Activated T-helper 17 cell treated with anti-CD3 and anti-CD28 coated beads, Interleukin-2, amount 50 U/mL, for 72 hours (primary cell): ENCODE measurements at regions not wholly inside any gene's neighbourhood (a gene's known extent, or its start where the extent isn't known, plus 50 kb on each side); places are given as distances from the start of the nearest gene placed in this dataset.
"Not testable (repeated sequence)": the region's sequence is repeated elsewhere in the genome, so short reads cannot be mapped to it uniquely, and the experiment has no call there.

Experiments used
- ATAC-seq: fragments of 150-1000 bp; cut with Tn5 transposase; replicated peaks from 2 replicates; pipeline ENCODE4 v1.10.0; 2021; ENCODE audit warnings: mild to moderate bottlenecking, moderate library complexity
- H3K27ac Mint-ChIP-seq: one replicate; pipeline ENCODE4 v1.8.0; 2022; ENCODE audit warnings: mixed read lengths
- H3K27me3 Mint-ChIP-seq: one replicate; pipeline ENCODE4 v1.8.0; 2022; ENCODE audit warnings: mixed read lengths
- H3K36me3 Mint-ChIP-seq: one replicate; pipeline ENCODE4 v1.8.0; 2022; ENCODE audit warnings: low read depth, mild to moderate bottlenecking, mixed read lengths
- H3K4me1 Mint-ChIP-seq: one replicate; pipeline ENCODE4 v1.8.0; 2022; ENCODE audit warnings: mixed read lengths
- H3K4me3 Mint-ChIP-seq: one replicate; pipeline ENCODE4 v1.8.0; 2022; ENCODE audit warnings: mild to moderate bottlenecking, mixed read lengths
- H3K9me3 Mint-ChIP-seq: one replicate; pipeline ENCODE4 v1.8.0; 2022; ENCODE audit warnings: mixed read lengths

DNA sequence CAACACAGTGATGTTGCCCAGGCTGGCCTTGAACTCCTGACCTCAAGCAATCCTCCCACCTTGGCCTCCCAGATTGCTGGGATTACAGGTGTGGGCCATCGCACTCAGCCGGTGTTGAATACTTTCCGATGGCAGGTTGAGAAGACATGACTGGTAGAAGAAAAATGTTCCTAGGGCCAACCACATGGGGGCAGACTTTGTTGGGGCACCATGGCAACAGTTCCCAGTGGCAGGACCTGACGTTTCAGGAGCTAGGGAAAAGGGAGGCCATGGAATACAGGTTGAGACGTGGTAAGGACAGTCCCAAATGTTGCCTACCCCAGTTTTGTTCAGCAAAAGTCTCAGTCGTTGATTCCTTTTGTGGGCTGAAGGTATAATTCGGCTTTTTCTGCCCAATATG lies 134.6 kb downstream of the ASMT start:
- Mint-ChIP-seq H3K27me3 (no peaks in the 10 kb centered on the region), H3K36me3 (peaks cover 31% of the 10 kb centered on the region), H3K27ac (no peak overlapping the region), H3K4me1 (no peaks in the 10 kb centered on the region), H3K4me3 (no peak overlapping the region), H3K9me3 (peaks cover 9% of the 10 kb centered on the region)
- no peak for ATAC-seq

DNA sequence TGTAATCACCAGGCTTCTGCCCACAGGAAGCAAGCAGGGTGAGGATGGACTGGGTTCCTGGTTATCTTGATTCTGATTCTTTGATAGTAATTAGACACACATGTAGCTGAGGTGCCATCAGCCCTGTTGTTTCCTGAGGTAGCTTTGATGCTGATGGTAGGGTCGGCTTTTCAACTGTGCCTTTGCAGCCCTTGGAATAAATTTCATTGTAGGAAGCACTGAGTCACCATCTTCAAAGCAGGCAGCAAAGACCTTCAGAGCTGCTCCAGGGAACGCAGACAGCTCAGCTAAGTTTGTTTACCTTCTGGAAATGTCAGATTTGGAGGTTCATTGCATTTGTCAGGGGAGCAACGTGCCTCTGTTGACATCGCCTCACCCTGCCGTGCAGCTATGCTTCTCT lies 135.4 kb downstream of the ASMT start:
- Mint-ChIP-seq H3K4me1 (no peaks in the 10 kb centered on the region), H3K4me3 (no peak overlapping the region), H3K36me3 (peaks cover 23% of the 10 kb centered on the region), H3K27me3 (no peaks in the 10 kb centered on the region), H3K9me3 (peaks cover 10% of the 10 kb centered on the region), H3K27ac (no peak overlapping the region)
- no peak for ATAC-seq

DNA sequence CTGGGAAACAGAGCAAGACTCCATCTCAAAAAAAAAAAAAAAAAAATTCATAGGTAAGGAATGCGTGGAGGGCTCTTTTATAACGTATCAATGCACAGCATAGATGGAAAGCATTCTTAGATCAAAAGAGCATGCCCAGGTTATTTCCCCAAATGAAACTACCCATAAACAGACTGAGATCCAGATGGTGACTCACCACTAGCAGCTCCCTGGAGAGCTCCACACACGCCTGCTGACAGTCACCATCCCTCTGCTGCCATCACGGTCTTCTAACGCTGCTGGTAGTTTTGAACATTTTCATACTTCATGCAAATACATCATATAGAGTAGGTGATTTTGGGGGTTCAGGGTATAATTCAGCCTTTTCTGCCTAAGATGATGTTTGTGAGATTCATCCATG lies 136.9 kb downstream of the ASMT start:
- H3K27ac Mint-ChIP-seq = no peak overlapping the region
- H3K9me3 Mint-ChIP-seq = peaks cover 17% of the 10 kb centered on the region
- no peaks in the 10 kb centered on the region for H3K27me3 Mint-ChIP-seq
- H3K4me3 Mint-ChIP-seq = no peak overlapping the region
- peaks cover 14% of the 10 kb centered on the region for H3K36me3 Mint-ChIP-seq
- peak; percentile 37 for ATAC-seq
- H3K4me1 Mint-ChIP-seq = no peaks in the 10 kb centered on the region

DNA sequence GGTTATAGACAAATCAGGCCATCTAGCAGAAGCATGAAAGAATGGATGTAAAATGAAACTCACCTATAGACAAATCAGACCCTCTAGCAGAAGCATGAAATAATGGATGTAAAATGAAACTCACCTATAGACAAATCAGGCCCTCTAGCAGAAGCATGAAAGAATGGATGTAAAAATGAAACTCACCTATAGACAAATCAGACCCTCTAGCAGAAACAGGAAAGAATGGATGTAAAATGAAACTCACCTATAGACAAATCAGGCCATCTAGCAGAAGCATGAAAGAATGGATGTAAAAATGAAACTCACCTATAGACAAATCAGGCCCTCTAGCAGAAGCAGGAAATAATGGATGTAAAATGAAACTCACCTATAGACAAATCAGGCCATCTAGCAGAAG lies 137.9 kb downstream of the ASMT start:
- Mint-ChIP-seq H3K9me3 (peaks cover 19% of the 10 kb centered on the region), H3K36me3 (peaks cover 13% of the 10 kb centered on the region)
- not testable (repeated sequence) for H3K4me1 Mint-ChIP-seq, H3K4me3 Mint-ChIP-seq, H3K27me3 Mint-ChIP-seq, H3K27ac Mint-ChIP-seq, ATAC-seq

DNA sequence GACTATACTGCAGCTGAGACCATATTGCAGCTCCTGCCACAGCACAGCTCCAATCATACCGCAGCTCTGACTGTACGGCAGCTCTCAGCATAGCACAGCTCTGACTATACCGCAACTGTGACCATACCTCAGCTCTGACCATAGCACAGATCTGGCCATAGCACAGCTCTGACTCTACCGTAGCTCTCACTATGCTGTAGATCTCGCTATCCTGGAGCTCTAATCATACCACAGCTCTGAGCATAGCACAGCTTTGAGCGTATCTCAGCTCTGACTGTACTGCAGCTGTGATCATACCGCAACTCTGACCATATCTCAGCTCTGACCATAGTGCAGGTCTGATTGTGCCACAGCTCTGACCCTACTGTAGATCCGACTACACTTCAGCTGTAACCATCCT lies 139.2 kb downstream of the ASMT start:
- ATAC-seq = no peak
- H3K4me1 Mint-ChIP-seq = no peaks in the 10 kb centered on the region
- no peaks in the 10 kb centered on the region for H3K27me3 Mint-ChIP-seq
- no peak overlapping the region for H3K27ac Mint-ChIP-seq
- peaks cover 22% of the 10 kb centered on the region for H3K9me3 Mint-ChIP-seq
- H3K36me3 Mint-ChIP-seq = peaks cover 5% of the 10 kb centered on the region
- H3K4me3 Mint-ChIP-seq = no peak overlapping the region

DNA sequence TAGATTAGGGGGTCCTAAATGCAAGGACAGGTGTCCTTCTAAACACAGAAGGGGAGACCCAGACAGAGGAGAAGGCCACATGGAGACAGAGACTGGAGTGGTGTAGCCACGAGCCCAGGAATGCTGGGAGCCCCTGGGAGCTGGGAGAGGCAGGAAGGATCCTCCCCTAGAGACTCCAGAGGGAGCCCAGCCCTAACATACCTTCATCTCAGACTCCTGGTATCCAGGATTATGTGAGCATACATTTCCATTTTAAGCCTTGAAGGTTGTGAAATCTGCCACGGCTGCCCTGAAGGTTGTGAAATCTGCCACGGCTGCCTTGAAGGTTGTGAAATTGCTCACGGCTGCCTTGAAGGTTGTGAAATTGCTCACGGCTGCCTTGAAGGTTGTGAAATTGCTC lies 148.4 kb downstream of the ASMT start:
- peak; percentile 51 for ATAC-seq
- H3K27ac Mint-ChIP-seq = peak overlapping the region; percentile 82
- no peaks in the 10 kb centered on the region for H3K4me1 Mint-ChIP-seq
- H3K27me3 Mint-ChIP-seq = no peaks in the 10 kb centered on the region
- peaks cover 8% of the 10 kb centered on the region for H3K9me3 Mint-ChIP-seq
- peak overlapping the region; percentile 41 for H3K4me3 Mint-ChIP-seq
- H3K36me3 Mint-ChIP-seq = peaks cover 19% of the 10 kb centered on the region

DNA sequence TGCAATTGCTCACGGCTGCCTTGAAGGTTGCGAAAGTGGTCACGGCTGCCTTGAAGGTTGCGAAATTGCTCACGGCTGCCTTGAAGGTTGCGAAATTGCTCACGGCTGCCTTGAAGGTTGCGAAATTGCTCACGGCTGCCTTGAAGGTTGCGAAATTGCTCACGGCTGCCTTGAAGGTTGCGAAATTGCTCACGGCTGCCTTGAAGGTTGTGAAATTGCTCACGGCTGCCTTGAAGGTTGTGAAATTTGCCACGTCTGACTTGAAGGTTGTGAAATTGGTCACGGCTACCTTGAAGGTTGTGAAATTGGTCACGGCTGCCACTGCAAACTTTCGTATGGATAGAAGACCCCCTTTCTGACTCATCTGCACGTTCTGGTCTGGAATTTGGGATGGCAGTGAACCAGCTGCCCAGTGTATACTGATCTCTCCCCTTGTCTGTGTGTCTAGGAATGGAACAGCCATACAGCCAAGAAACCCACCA lies 150.1 kb downstream of the ASMT start:
- ATAC-seq = peak; percentile 53
- H3K27me3 Mint-ChIP-seq = not testable (repeated sequence)

DNA sequence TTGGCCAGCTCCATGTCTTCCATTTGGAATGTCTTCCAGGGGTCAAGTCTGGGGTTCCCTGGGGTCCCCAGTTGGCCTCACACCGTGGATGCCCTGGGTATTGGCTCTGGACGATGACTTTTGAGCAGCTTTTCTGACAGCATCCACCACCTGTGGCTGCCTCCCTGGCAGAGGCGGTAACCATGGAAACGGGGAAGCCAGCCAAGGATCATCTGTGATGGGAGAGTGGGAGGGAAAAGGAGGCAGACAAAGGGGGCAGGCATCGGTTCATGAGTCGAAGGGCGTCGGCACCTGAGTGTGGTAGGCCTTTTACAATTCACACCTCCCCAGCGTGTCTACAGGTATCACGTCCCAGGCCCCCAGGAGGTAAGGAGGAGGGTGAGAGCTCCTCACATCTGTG lies 152.2 kb downstream of the ASMT start:
- H3K4me3 Mint-ChIP-seq = no peak overlapping the region
- no peaks in the 10 kb centered on the region for H3K4me1 Mint-ChIP-seq
- H3K36me3 Mint-ChIP-seq = peaks cover 19% of the 10 kb centered on the region
- H3K9me3 Mint-ChIP-seq = peaks cover 18% of the 10 kb centered on the region
- no peaks in the 10 kb centered on the region for H3K27me3 Mint-ChIP-seq
- H3K27ac Mint-ChIP-seq = peak overlapping the region; percentile 79
- ATAC-seq = no peak

More for the DNA sequence above, 150.1 kb downstream of the ASMT start:
- not testable (repeated sequence) for H3K4me1 Mint-ChIP-seq, H3K9me3 Mint-ChIP-seq
- Mint-ChIP-seq H3K27ac (peak overlapping the region; percentile 79), H3K4me3 (peak overlapping the region; percentile 37), H3K36me3 (peaks cover 19% of the 10 kb centered on the region)

DNA sequence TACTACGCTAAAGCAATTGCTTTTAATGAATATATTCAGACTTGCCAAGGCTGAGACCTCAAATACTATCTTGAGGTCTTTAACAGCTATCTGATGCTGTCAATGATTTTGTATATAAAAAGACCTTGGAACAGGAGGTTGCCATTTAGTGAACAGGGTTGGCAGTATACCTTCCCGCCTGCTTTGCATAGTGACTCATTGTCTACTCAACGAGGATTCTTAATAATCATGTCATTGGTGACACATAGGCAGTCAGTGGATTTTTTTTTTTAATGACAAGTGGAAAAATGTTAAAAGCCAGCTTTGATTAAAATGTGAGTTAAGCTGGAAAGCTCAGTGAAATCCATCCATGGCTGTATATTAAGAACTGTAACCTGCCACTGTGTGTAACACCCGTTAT lies 164.0 kb downstream of the ASMT start:
- H3K9me3 Mint-ChIP-seq = peaks cover 12% of the 10 kb centered on the region
- H3K4me3 Mint-ChIP-seq = no peak overlapping the region
- no peaks in the 10 kb centered on the region for H3K4me1 Mint-ChIP-seq
- H3K27me3 Mint-ChIP-seq = peaks cover 2% of the 10 kb centered on the region
- no peak overlapping the region for H3K27ac Mint-ChIP-seq
- peak; percentile 69 for ATAC-seq
- no peaks in the 10 kb centered on the region for H3K36me3 Mint-ChIP-seq

DNA sequence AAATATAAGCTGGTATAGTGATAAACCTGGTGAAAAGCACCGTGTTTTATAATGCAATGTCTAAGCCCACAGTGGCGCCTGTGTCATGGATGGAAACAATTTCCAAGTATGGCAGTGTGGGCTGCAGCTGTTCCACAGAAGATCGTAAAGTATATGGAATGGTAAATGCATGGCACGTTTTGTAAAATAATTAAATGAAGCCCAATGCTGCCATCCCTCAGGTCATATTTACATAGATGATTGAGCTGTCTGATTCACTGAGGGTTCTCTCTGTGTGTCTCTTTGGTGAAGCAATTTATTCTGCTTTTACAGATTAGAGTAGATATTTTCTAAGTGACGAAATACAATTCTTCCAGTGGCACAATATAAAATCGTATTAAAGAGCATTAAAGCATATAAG lies 164.8 kb downstream of the ASMT start:
- H3K27ac Mint-ChIP-seq = no peak overlapping the region
- no peaks in the 10 kb centered on the region for H3K36me3 Mint-ChIP-seq

DNA sequence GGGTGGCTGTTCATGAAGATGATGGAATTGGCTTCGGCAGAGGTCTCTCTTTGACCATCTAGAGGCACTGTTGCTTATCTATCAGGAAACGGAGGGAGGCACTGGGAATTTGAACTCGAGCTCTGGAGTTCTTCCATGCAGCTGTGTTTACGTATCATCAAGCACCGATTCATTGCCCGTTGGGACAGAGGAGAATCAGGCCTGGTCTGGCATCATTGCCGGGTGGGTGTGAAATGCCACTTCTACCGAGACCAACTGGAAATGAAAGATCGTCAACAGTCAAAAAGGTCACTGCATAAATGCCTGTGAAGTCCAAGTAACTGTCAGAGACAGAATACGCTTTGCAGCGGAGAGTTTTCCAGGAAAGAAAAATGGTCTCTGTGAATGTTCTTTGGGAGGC lies 166.9 kb downstream of the ASMT start:
- Mint-ChIP-seq H3K9me3 (peaks cover 14% of the 10 kb centered on the region), H3K4me3 (no peak overlapping the region), H3K27ac (no peak overlapping the region), H3K27me3 (peaks cover 3% of the 10 kb centered on the region), H3K36me3 (no peaks in the 10 kb centered on the region), H3K4me1 (no peaks in the 10 kb centered on the region)
- ATAC-seq = no peak

More for the DNA sequence above, 164.8 kb downstream of the ASMT start:
- ATAC-seq = no peak
- Mint-ChIP-seq H3K27me3 (peaks cover 3% of the 10 kb centered on the region), H3K4me3 (no peak overlapping the region), H3K4me1 (no peaks in the 10 kb centered on the region), H3K9me3 (peaks cover 15% of the 10 kb centered on the region)

DNA sequence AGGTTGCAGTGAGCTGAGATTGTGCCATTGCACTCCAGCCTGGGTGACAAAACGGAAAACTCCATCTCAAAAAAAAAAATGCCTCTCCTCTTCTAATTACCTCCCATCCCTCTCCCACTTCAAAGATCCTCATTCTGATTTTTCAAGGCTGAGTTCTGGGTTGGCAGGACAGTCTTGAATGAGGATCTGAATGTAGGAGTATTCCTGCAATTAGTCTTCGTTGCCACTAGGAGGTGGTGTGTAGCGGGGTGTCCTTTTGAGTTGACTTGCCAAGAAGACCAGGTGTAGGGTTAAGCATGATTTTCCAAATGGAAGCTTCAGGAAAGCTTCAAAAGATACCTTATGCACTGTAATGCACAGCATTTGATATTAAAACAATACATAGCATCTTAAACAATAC lies 169.9 kb downstream of the ASMT start:
- H3K27me3 Mint-ChIP-seq = peaks cover 3% of the 10 kb centered on the region

DNA sequence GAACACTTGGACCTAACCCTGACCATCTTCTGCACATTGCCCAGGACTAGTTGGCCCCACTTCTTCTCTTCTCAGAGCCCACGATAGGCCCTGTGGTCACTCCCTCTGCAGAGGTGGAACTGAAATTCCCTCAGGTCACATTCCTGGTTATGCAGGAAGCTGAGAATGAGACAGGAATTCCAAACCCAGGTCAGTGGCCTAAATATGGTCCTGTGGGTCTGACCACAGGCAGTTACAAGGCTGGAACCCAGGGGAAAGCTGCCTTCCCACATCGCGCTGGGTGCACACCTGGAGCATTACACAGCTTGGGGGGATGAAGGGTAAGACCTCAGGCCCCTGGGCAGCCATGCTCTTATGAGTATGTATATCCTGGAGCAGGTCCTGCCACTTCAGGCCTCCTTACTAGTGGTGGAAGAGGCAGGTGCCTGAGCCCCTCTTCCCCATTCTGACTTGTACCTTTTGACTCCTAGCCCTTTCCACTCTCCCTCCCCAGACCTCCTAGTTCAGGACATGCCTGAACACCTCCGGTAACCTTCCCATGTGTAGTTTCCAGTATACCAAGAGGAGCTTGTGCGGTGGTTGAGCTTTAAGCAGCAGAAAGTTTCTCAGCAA lies 173.5 kb downstream of the ASMT start:
- peaks cover 13% of the 10 kb centered on the region for H3K9me3 Mint-ChIP-seq
- no peaks in the 10 kb centered on the region for H3K4me1 Mint-ChIP-seq
- no peaks in the 10 kb centered on the region for H3K36me3 Mint-ChIP-seq
- no peak for ATAC-seq
- H3K4me3 Mint-ChIP-seq = no peak overlapping the region
- peaks cover 3% of the 10 kb centered on the region for H3K27me3 Mint-ChIP-seq
- no peak overlapping the region for H3K27ac Mint-ChIP-seq

More for the DNA sequence above, 169.9 kb downstream of the ASMT start:
- Mint-ChIP-seq H3K9me3 (peaks cover 14% of the 10 kb centered on the region), H3K27ac (no peak overlapping the region), H3K36me3 (no peaks in the 10 kb centered on the region), H3K4me1 (no peaks in the 10 kb centered on the region), H3K4me3 (no peak overlapping the region)
- ATAC-seq = no peak

DNA sequence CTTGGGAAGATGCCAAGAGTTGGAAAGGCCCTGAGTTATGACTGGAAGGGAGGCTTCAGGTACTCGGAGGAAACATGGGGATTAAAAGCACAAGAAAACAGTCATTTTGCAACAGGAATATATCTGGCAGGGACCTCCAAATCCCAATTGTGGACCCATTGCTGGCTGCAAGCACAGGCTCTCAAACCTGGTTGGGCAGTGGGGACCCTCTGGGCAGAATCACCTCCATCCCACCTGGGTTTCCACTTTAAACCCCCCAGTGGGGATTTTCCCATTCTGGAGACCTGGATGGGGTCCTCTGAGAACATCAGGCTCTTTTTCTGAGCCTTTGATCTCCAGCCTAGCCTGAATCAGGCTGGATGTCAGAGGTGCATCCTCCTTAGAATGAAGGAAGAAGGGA lies 177.8 kb downstream of the ASMT start:
- ATAC-seq = no peak
- no peaks in the 10 kb centered on the region for H3K4me1 Mint-ChIP-seq
- H3K36me3 Mint-ChIP-seq = no peaks in the 10 kb centered on the region
- no peaks in the 10 kb centered on the region for H3K27me3 Mint-ChIP-seq
- H3K9me3 Mint-ChIP-seq = no peaks in the 10 kb centered on the region
- no peak overlapping the region for H3K27ac Mint-ChIP-seq
- H3K4me3 Mint-ChIP-seq = no peak overlapping the region

DNA sequence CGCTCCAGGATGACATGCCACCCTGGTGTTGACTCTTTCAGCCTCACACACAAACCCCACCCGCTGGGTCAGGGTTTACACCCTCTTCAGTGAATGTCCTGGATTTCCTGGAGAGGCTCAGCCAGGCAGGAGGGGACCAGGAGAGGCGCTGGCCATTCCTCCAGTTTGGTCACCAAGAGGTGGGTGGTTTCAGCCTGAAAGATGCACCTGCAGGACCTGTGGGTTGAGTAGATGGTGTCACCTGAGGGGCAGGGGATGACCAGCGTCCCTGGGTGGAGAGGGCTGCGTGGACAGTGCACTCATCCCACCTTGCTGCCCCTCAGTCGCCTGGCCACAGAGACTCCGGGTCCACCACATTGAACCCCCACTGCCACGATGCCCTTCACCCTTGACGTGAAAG lies 179.7 kb downstream of the ASMT start:
- no peak for ATAC-seq
- Mint-ChIP-seq H3K4me1 (no peaks in the 10 kb centered on the region), H3K9me3 (no peaks in the 10 kb centered on the region), H3K4me3 (no peak overlapping the region), H3K27ac (no peak overlapping the region), H3K27me3 (no peaks in the 10 kb centered on the region), H3K36me3 (no peaks in the 10 kb centered on the region)

DNA sequence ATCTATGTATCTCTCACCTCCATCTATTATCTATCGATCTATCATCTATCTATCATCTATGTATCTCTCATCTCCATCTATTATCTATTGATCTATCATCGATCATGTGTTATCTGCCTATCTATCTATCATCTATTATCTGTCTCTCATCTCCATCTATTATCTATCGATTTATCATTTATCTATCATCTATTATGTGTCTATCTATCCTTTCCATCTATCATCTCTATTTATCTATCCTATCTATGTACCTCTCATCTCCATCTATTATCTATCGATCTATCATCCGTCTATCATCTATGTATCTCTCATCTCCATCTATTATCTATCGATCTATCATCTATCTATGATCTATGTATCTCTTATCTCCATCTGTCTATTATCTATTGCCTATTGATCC lies 188.1 kb downstream of the ASMT start:
- H3K9me3 Mint-ChIP-seq = no peaks in the 10 kb centered on the region
- no peak overlapping the region for H3K27ac Mint-ChIP-seq
- H3K4me1 Mint-ChIP-seq = no peaks in the 10 kb centered on the region
- H3K27me3 Mint-ChIP-seq = no peaks in the 10 kb centered on the region
- no peak for ATAC-seq
- no peak overlapping the region for H3K4me3 Mint-ChIP-seq
- H3K36me3 Mint-ChIP-seq = no peaks in the 10 kb centered on the region
